PC-3 (cell line): ENCODE measurements at regions not wholly inside any gene's neighbourhood (a gene's known extent, or its start where the extent isn't known, plus 50 kb on each side); places are given as distances from the start of the nearest gene placed in this dataset.

Source experiments
- CTCF ChIP-seq: fragments of 300-600 bp; sonication (generic); conservative IDR thresholded peaks from 2 replicates; pipeline ENCODE4 v1.5.1; 2017; ENCODE audit warnings: antibody characterized with exemption, low read depth, mild to moderate bottlenecking, low read length
- EZH2 ChIP-seq: fragments of 300-600 bp; sonication (generic); IDR thresholded peaks from one replicate; pipeline ENCODE4 v1.6.1; 2017; ENCODE audit warnings: antibody characterized with exemption, mild to moderate bottlenecking, low read length; ENCODE audit not compliant: unreplicated experiment

GRCh38 chr6:76852776-76853175, 610.5 kb downstream of the HTR1B start:
- no peak for TF ChIP-seq EZH2
- TF ChIP-seq CTCF: no peak
